ENCODE measurements at regions not wholly inside any gene's neighbourhood (a gene's known extent, or its start where the extent isn't known, plus 50 kb on each side); places are given as distances from the start of the nearest gene placed in this dataset.
A peak's percentile ranks its signal among the peaks of the same experiment; 100 is the strongest.
"Not testable (repeated sequence)": the region's sequence is repeated elsewhere in the genome, so short reads cannot be mapped to it uniquely, and the experiment has no call there.

DNA sequence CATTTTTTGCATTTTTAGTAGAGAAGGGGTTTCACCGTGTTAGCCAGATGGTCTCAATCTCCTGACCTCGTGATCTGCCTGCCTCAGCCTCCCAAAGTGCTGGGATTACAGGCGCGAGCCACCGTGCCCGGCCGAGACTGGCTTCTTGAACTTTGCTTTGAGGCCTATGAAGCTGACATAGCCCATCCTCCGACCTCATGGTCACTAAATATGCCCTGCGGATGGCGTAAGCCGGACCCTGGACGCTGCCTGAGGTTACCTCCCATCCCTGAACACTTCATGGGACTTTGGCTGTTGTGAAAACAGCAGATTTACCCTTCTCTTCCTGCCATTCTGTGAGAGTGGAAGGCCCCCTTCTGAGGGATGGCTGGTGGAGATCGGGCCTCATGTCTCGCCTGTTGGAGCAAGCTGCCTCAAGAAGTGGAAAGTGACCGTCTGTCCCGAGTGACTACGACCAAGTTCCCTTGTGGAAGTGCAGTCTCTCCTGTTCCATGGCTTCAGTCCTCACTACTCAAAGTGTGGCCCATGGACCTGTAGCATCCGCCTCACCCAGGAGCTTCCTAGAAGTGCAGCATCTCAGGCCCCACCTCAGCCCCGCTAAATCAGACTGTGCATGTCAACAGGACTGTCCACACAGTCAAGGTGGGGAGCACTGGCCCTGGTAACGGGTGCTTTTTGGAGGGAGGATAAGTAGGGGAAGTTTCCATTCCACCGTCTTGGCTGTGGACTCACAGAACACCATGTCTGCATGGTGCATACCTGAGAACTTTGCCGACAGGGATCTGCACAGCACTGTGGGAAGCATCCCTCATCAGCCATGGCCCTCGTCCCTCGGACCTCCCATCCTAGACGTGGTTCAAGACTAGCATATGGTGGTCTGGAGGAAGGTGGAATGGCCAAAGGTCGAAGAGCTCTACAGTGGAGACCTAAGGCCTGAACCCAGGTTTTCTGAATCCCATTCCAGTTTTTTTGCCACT lies 210.5 kb upstream of the SHH start:
- no peak for DNase-seq

DNA sequence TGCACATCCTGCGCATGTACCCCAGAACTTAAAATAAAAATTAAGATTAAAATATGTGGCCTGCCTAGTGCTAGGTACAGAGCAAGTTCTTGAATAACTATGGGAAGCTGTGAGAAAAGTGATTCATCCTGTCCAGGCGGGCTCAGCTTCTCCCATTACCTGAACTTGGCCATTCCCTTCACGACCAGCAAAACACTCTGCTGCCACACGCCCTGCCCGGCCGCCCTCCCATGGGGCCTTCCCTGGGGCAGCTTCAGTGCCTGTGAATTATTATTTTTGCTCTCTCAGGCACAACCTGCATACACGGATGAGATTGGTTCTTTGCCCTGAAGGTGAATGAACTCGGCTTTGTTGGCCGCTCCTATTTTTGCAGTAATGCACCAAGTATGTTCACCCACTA lies 209.2 kb upstream of the SHH start:
- DNase-seq, result no peak

- no peak for DNase-seq
Observed at GRCh38 chr7:156020566-156020965, 208.3 kb upstream of the SHH start.

DNA sequence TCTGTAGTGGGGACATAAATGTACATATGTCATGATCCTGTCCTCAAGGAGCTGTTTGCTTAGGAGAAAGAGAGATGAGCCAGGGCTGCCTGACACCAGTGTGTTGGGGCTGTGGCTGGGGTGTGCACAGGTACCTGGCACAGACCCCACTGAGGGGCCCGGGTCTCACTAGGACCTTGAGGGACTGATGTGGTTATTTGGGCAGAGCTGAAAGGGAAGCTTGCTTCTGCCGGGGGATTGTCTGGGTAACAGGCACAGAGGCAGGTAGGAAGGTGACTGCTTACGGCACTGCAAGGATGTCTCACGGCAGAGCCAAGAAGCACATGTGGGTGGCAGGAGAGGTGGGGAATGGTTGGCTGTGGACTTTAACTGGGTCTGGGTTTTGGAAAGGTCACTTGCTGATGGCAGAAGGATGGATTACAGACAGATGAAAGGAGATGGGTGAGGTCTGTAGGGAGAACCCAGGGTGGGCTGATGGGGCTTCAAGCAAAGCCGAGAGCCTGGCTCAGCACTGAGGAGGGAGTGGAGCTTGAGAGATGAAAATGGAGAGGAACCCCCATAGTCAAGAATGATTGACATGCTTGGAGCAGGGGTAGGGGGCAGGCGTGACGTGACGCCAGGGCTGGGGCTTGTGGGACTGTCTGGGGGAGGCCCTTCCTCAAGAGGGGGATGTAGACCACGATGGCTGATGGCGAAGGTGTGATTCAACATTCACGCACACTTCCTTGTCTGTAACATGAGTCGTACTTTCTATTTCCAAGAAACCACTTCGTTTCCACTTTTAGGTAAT lies 207.7 kb upstream of the SHH start:
- DNase-seq, result no peak

- DNase-seq, result no peak
Observed at GRCh38 chr7:156019308-156019707, 207.0 kb upstream of the SHH start.

DNA sequence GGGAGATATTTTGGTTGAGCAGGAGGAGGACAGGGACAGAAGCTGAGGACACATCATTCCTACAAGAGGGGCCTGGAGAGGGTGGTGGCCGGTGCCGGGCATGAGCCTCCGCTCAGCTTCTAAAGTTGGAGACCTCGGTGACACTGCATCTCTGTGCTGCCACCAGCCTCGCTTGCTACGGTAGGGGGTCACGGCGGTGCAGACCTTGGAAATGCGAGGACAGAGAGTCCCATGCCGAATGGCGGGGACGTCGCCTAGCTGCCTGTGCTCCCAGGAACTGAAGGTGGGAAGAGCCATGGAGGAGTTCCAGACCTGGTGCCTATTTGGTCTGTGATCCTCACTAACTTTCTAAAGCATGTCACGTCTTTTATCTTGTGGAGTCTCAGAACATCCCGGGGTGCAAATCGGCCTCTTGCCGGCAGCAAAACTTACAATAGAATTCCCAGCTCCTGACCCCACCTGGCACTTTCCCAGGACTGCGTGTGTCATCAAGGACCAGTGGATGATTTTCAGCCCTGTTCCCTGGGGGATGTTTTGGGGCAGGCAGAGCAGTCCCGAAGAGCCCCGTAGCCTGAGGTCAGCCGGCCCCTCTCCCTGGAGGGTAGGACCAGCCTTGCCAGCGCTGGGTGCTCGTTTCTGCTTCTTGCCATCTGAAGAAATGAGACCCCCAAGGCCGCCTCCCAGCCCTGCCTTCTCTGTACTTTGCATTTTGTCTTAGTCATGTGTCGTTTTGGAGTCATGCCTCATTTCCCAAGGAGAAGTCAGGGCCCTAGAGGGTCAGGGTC lies 205.8 kb upstream of the SHH start:
- DNase-seq, result no peak

- no peak for DNase-seq
Observed at GRCh38 chr7:156017431-156017830, 205.2 kb upstream of the SHH start.

GRCh38 chr7:156015237-156016020 lies 203.2 kb upstream of the SHH start:
- DNase-seq, result no peak

- no peak for DNase-seq
Observed at GRCh38 chr7:156014808-156015207, 202.5 kb upstream of the SHH start.

GRCh38 chr7:156014201-156014600 lies 201.9 kb upstream of the SHH start:
- DNase-seq, result no peak

GRCh38 chr7:156012412-156012811 lies 200.1 kb upstream of the SHH start:
- no peak for DNase-seq

DNA sequence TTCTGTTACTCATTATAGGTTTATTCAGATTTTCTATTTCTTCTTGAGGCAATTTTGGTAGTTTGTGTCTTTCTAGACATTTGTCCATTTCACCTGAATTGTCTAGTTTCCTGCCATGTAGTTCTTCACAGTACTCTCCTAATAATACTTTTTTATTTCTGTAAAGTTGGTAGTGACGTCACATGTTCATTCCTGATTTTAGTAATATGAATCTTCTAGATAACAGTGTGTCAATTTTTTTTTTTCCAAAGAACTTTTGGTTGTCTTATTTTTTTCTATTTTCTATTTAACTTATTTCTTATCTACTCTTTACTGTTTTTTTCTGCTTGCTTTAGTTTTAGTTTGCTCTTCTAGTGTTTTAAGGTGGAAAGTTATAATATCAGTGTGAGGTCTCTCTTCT lies 197.3 kb upstream of the SHH start:
- DNase-seq, result no peak

DNA sequence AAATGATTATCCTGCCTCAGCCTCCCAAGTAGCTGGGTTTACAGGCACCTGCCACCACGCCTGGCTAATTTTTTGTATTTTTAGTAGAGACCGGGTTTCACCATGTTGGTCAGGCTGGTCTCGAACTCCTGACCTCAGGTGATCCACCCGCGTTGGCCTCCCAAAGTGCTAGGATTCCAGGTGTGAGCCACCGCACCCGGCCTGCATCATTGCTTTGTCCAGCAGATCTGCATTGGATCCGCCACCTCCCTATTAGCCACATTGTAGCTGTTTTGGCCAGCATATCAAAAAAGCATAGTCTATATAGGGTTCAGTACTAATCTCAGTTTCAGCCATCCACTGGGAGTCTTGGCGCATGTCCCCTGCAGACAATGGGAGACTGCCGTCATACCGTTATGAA lies 194.6 kb upstream of the SHH start:
- not testable (repeated sequence) for DNase-seq

- DNase-seq, result no peak
Observed at GRCh38 chr7:156006024-156006423, 193.8 kb upstream of the SHH start.

- DNase-seq, result no peak
Observed at GRCh38 chr7:156005202-156005691, 193.0 kb upstream of the SHH start.

- DNase-seq, result no peak
Observed at GRCh38 chr7:156004265-156005201, 192.3 kb upstream of the SHH start.

DNA sequence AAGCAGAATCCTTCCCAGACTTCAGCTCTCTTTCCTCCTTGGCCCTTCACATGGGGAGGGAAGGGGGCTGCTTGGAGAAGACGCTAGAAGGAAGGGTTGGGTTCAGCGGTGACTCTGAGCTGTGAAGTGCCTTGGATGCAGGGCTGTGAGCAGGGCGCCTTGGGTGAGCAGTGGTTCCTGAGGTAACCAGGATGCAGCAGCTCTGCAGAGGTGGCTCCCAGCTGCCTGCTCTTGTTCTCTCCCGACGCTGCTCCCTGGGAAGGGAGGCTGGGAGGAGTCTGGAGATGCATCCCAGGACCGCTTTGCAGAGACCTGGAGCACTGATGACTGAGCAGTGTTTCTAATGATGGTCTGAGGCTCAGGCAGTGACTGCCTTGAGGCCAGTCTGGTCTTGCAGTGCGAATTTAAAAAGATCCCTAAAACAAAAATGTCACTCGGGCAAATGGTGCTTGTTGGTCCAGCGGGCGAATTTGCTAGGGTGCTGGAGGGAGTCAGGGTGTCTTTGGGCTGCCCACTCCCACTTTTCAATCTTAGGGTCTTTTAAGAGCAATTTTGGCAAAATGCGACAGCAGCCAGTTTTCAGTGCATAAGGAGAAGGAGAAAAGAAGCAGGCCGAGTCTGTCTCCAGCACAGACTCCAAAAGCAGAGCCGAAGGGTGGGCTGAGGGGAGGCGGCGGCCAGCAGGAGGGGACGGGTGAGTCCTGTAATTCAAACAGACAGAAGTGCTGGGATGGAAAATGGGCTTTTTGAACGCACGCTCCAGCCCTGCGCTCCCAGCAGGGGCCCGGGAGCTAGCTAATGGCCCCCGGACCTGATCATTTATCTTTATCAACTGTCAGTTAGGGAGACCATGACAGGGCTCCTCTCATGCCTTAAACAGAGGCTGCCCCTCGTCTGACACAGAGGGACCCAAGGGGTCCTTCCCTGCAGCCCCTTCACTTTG lies 191.2 kb upstream of the SHH start:
- peak; percentile 58 for DNase-seq

DNA sequence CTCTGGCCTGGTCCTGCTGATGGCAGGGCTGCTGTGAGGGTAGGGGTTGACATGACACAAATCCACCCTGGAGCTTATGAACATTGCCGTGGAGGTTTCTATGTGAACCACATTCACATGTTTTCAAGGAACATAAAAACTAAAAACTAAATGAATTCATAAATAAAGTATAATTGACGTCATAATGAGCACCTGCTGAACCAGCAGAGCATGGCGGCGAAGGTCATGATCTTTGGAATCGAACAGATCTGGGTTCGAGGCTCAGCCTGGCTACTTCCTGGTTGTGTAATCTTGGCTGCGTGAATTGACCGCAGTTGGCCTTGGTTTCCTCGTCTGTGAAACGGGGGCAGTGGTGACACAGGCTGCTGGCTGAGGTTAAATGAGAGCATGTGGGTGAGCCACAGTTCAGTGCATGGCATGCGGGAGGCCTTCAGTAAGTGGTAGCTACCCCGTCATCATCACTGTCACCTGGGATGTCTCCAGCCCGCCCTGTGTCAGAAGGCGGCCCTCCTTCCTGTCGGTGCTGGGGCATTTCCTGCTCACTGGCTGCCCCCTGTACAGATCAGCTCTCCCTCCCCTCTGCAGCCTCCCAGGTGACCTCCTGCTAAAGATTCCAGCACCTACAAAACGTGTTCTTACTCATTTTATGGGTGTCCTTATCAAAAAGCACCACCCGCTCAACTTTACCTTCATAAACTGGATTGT lies 190.3 kb upstream of the SHH start:
- DNase-seq, result no peak
